ENCODE measurements at regions not wholly inside any gene's neighbourhood (a gene's known extent, or its start where the extent isn't known, plus 50 kb on each side); places are given as distances from the start of the nearest gene placed in this dataset.

DNA sequence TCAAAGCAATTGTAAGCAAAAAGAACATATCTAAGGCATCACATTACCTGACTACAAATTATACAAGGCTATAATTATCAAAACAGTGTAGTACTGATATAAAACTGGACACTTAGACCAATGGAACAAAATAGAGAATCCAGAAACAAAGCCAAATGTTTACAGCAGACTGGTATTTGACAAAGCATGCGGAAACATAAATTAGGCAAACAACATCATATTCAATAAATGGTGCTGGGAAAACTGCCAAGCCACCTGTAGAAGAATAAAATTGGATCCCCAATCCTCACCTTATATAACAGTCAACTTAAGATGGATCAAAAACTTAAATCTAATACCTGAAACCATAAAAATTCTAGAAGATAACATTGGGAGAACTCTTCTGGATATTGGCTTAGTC, 240.8 kb upstream of the POM121L12 start:
- no peak overlapping the region for H3K27ac Mint-ChIP-seq
- H3K36me3 Mint-ChIP-seq (ENCODE audit: low read depth): no peaks in the 10 kb centered on the region
- intact Hi-C loops (cut with micrococcal nuclease): no loop called here

DNA sequence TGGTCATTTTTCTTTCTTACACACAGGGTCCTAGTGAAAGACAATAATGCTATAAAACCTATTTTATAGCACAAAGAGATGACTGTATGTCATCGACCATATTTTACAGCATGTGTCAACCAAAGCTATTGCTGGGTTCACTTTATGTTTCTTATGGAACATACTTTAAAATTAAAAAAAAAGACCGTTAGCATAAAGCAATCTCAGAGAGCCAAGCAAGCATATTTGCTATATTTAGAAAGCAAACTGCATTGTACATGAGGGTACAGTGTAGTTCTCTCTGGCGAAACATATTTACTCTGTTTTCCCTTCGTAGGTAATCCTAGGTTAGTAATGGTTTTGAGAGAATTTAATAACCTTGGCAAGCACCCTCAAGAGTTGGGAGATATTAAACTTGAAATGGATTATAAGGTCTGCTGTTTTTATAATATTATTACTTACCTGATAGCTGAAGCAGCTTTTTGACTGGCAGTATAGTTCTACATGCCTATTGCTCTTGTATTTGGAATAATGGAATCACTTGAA, 244.2 kb upstream of the POM121L12 start:
- no peaks in the 10 kb centered on the region for H3K4me1 Mint-ChIP-seq (ENCODE audit: low read depth)
- DNase-seq (ENCODE audit: low spot score): no peak
- H3K9me3 Mint-ChIP-seq: peaks cover 39% of the 10 kb centered on the region
- H3K27ac Mint-ChIP-seq: no peak overlapping the region
- H3K4me3 Mint-ChIP-seq (ENCODE audit: low read depth): no peak overlapping the region
- H3K36me3 Mint-ChIP-seq (ENCODE audit: low read depth): no peaks in the 10 kb centered on the region
- intact Hi-C loops (cut with micrococcal nuclease): no loop called here
- no peaks in the 10 kb centered on the region for H3K27me3 Mint-ChIP-seq (ENCODE audit: low read depth)

More for the DNA sequence above, 240.8 kb upstream of the POM121L12 start:
- Mint-ChIP-seq H3K4me1 (ENCODE audit: low read depth) (no peaks in the 10 kb centered on the region), H3K4me3 (ENCODE audit: low read depth) (no peak overlapping the region), H3K27me3 (ENCODE audit: low read depth) (no peaks in the 10 kb centered on the region), H3K9me3 (peaks cover 44% of the 10 kb centered on the region)
- DNase-seq (ENCODE audit: low spot score): no peak

DNA sequence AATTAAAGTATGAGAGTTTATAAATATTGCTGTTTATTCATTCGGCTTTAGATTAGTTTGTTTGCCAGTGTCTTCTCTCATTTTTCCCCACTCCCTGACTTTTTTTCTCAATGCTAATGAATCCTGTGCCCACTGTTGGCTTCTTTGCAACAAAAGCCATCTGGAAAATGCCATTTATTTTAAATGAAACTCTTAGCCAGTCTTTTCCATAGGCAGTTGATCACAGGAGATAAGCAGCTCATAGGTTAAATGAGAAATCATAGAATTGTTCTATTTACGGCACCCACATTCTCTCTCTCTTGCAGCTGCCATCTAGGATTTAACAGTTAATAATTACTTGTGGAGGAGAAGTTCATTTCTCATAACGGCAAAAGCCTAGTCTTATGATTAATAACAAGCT, 249.3 kb upstream of the POM121L12 start:
- DNase-seq (ENCODE audit: low spot score): no peak
- intact Hi-C loops (cut with micrococcal nuclease): no loop called here
- H3K9me3 Mint-ChIP-seq: peaks cover 55% of the 10 kb centered on the region
- no peaks in the 10 kb centered on the region for H3K27me3 Mint-ChIP-seq (ENCODE audit: low read depth)
- H3K27ac Mint-ChIP-seq: no peak overlapping the region
- H3K4me3 Mint-ChIP-seq (ENCODE audit: low read depth): no peak overlapping the region
- H3K4me1 Mint-ChIP-seq (ENCODE audit: low read depth): no peaks in the 10 kb centered on the region
- no peaks in the 10 kb centered on the region for H3K36me3 Mint-ChIP-seq (ENCODE audit: low read depth)

DNA sequence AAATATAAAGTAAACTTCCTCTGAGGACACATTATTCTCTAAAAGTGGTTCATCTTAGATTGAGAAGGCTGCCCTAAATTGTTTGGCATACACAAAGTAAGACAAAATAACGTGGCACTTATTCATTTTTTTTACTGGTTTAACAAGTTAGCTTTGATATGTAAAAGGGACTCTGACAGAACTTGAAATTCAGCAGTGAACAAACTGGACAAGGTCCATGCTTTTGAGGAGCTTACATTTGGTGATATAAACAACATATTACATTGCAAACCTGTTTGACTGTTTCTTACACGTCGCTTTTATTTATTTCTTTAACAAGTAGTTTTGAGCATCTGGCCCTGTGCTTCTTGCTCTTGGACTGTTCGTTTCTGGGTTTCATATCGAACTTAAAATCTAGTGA, 253.1 kb upstream of the POM121L12 start:
- intact Hi-C loops (cut with micrococcal nuclease): no loop called here
- no peaks in the 10 kb centered on the region for H3K27me3 Mint-ChIP-seq (ENCODE audit: low read depth)
- H3K27ac Mint-ChIP-seq: no peak overlapping the region
- H3K4me3 Mint-ChIP-seq (ENCODE audit: low read depth): no peak overlapping the region
- H3K36me3 Mint-ChIP-seq (ENCODE audit: low read depth): no peaks in the 10 kb centered on the region
- H3K4me1 Mint-ChIP-seq (ENCODE audit: low read depth): no peaks in the 10 kb centered on the region
- DNase-seq (ENCODE audit: low spot score): no peak
- H3K9me3 Mint-ChIP-seq: peaks cover 42% of the 10 kb centered on the region

DNA sequence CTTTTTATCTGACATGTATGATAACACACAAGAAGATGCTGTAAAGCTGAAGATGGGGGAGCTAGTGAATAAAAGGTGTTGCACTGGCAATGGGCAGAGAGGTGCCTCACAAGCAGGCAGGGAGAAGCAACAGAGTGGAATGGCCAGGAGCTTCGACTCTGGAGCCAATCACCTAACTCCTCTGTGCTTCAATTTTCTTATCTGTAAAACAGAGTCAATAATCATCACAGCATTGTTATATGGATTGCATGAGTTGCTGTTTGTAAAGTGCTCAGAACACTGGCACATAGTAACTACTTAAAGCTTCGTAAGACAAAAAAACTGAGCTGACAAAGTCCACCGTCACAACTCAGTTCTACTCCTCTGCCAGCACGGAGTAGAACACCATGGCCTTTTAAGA, 254.2 kb upstream of the POM121L12 start:
- no peak for DNase-seq (ENCODE audit: low spot score)
- H3K36me3 Mint-ChIP-seq (ENCODE audit: low read depth): no peaks in the 10 kb centered on the region
- intact Hi-C loops (cut with micrococcal nuclease): no loop called here
- H3K27me3 Mint-ChIP-seq (ENCODE audit: low read depth): no peaks in the 10 kb centered on the region
- no peak overlapping the region for H3K27ac Mint-ChIP-seq
- H3K4me3 Mint-ChIP-seq (ENCODE audit: low read depth): no peak overlapping the region
- H3K4me1 Mint-ChIP-seq (ENCODE audit: low read depth): no peaks in the 10 kb centered on the region
- H3K9me3 Mint-ChIP-seq: peaks cover 50% of the 10 kb centered on the region

DNA sequence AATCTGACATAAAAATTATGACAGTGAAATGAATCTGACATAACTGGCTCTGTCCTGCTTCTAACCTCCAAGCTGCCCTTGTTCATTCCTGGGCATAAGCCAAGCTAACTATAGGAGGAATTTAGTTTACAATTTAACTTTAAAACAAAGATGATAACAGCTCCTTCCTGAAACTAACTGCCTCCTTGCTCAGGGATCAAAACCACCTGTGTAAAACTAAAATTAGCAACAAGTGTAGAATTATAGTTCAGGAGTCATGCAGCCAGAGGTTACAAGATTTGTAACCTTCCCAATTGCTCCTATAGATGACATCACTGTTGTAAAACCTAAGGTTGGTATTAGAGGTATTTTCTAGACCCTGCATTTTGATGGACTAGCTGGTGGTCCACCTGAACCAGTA, 256.4 kb upstream of the POM121L12 start:
- no peaks in the 10 kb centered on the region for H3K4me1 Mint-ChIP-seq (ENCODE audit: low read depth)
- no peak overlapping the region for H3K27ac Mint-ChIP-seq
- DNase-seq (ENCODE audit: low spot score): no peak
- H3K4me3 Mint-ChIP-seq (ENCODE audit: low read depth): no peak overlapping the region
- intact Hi-C loops (cut with micrococcal nuclease): no loop called here
- H3K27me3 Mint-ChIP-seq (ENCODE audit: low read depth): no peaks in the 10 kb centered on the region
- H3K36me3 Mint-ChIP-seq (ENCODE audit: low read depth): no peaks in the 10 kb centered on the region
- H3K9me3 Mint-ChIP-seq: peaks cover 51% of the 10 kb centered on the region

DNA sequence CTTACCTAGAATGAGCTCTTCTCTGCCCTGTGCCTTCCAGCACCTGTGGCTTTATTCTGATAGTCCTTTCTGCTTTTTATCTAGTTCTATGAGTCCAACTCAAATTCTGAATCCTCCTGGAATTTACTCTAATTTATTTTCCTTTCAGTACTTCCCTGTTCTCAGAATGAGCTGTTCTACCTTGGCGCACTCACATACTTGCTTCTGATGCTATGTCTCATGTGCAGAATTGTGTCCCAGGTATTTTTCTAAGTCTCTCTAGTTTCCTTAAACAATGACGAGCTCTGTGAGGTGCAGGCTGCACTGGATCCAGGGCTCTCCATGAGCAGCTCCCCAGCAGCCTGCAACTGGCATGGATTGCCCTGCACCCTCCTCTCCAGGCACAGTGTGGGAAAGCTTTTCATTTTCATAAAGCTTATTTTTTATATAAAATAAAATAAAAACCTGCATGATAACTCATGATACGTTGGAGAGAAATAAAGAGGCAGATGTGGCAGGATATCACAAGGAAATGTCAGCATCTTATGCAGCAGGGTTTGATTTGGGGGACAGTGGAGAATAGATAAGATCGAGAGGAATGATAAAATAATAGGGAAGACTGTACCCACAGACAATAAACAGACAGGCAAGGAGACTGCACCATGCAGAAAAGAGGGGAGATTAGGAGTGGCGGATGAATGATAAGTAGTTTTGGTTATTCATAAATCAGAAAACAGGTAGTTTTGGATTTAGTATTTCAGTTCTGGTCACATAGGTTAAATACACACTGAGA, 258.2 kb upstream of the POM121L12 start:
- no peak overlapping the region for H3K27ac Mint-ChIP-seq
- DNase-seq (ENCODE audit: low spot score): no peak
- H3K4me1 Mint-ChIP-seq (ENCODE audit: low read depth): no peaks in the 10 kb centered on the region
- H3K36me3 Mint-ChIP-seq (ENCODE audit: low read depth): no peaks in the 10 kb centered on the region
- no peak overlapping the region for H3K4me3 Mint-ChIP-seq (ENCODE audit: low read depth)
- no peaks in the 10 kb centered on the region for H3K27me3 Mint-ChIP-seq (ENCODE audit: low read depth)
- intact Hi-C loops (cut with micrococcal nuclease): no loop called here
- peaks cover 42% of the 10 kb centered on the region for H3K9me3 Mint-ChIP-seq

DNA sequence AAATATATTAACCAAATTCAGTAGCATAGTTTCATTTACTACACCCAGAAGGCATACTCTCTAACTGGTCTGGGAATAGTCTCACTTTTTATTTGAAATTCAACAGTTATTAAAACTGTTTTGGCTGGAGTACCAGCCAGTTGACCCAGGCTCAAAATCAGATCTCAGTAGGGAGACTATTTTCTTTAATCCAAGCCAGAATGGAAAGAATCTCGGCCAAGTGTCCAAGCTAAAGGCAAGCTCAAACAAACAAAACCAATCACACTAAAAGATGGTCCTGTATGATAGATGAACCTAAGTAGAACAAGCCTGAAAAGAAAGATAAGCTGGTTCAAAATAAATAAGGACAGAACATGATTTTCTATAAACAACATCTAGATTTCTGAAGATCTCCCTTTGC, 259.6 kb upstream of the POM121L12 start:
- no peak overlapping the region for H3K27ac Mint-ChIP-seq

DNA sequence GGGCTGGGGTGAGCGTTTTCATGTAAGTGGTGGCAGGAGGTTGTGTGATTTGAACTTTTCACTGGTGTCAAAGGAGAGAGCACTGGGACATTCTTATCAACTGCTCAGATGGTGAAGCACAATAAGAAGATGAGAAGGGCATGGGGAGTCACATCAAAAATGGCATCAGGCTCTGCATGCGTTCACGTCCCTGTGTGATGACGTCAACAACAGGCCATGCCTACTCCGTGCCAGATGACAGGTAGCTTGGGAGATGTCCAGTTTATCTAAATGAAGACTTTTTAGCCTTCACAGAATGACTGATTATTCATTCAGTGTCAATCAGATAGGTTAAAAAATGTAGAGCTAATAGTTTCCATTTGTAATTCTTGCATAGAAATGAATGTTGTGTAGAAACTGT, 264.3 kb upstream of the POM121L12 start:
- DNase-seq (ENCODE audit: low spot score): no peak
- Mint-ChIP-seq H3K27ac (no peak overlapping the region), H3K9me3 (peaks cover 28% of the 10 kb centered on the region), H3K4me1 (ENCODE audit: low read depth) (no peaks in the 10 kb centered on the region), H3K27me3 (ENCODE audit: low read depth) (no peaks in the 10 kb centered on the region), H3K36me3 (ENCODE audit: low read depth) (no peaks in the 10 kb centered on the region), H3K4me3 (ENCODE audit: low read depth) (no peak overlapping the region)
- intact Hi-C loops (cut with micrococcal nuclease): no loop called here

More for the DNA sequence above, 259.6 kb upstream of the POM121L12 start:
- intact Hi-C loops (cut with micrococcal nuclease): no loop called here
- Mint-ChIP-seq H3K9me3 (peaks cover 39% of the 10 kb centered on the region), H3K27me3 (ENCODE audit: low read depth) (no peaks in the 10 kb centered on the region), H3K4me1 (ENCODE audit: low read depth) (no peaks in the 10 kb centered on the region), H3K4me3 (ENCODE audit: low read depth) (no peak overlapping the region), H3K36me3 (ENCODE audit: low read depth) (no peaks in the 10 kb centered on the region)
- DNase-seq (ENCODE audit: low spot score): no peak

DNA sequence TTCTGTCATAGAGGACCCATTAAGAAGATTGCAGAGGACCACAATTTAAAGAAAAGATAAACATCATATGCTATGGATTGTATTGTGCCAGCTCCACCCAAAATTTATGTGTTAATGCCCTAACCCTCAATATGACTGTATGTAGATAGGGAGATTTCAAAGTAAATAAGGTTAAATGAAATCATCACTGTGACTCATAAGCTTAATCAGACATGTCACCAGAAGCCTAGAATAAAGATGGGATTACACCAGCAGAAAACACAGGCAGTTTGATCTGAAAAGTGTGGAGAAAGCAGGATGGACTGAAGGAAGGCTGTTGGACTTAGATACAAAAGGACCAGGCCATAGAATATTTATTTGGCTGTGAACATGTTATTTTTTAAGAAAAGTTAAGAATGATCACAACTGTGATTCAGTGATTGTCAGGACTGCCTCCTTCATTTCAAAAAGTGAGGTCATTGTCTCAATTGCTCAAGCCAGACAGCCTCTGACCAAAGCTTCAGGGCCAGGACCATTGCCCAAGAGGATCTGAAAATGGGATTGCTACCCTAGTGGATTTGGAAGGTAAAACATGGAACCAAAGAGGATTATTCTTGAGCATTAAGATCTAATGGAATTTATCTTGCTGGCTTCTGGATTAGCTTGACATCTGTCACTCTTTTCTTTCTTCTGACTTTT, 270.8 kb upstream of the POM121L12 start:
- Mint-ChIP-seq H3K27ac (no peak overlapping the region), H3K4me3 (ENCODE audit: low read depth) (no peak overlapping the region), H3K27me3 (ENCODE audit: low read depth) (no peaks in the 10 kb centered on the region), H3K36me3 (ENCODE audit: low read depth) (no peaks in the 10 kb centered on the region), H3K9me3 (peaks cover 37% of the 10 kb centered on the region), H3K4me1 (ENCODE audit: low read depth) (no peaks in the 10 kb centered on the region)
- intact Hi-C loops (cut with micrococcal nuclease): no loop called here
- DNase-seq (ENCODE audit: low spot score): no peak

DNA sequence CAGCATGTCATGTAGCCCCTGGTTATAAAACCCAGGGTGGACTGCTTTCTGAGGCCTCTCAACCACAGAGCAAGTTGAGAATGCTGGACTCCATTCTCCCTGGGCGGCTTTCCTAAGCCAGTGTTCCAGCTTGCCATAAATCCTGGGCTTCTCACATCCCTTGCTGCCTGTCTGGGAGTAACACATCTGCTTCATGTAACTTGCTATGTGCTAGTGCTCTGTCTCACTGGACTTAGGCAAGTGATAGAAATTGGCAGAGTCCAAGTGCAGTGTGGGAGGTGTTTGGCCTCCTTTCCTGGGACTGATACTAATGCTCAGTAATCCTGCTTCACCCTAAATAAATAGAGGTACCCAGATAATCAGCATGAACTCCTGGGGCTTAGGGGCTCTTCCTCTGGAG, 277.1 kb upstream of the POM121L12 start:
- intact Hi-C loops (cut with micrococcal nuclease): no loop called here
- Mint-ChIP-seq H3K36me3 (ENCODE audit: low read depth) (no peaks in the 10 kb centered on the region), H3K9me3 (peaks cover 45% of the 10 kb centered on the region), H3K27ac (no peak overlapping the region), H3K27me3 (ENCODE audit: low read depth) (no peaks in the 10 kb centered on the region), H3K4me1 (ENCODE audit: low read depth) (no peaks in the 10 kb centered on the region), H3K4me3 (ENCODE audit: low read depth) (no peak overlapping the region)
- DNase-seq (ENCODE audit: low spot score): no peak

DNA sequence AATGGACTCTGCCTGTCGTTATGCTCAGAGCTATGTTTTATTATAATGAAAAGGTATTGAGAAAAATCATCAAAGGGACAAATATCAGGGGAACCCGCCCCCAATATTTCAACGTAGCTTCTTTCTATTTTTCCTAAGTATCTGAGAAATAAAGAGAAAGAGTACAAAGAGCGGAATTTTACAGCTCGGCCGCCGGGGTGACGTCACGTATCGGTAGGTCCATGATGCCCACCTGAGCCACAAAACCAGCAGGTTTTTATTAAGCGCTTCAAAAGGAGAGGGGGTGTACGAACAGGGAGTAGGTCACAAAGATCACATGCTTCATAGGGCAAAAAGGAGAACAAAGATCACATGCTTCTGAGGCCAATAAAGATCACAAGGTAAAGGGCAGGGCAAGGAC, 281.6 kb upstream of the POM121L12 start:
- H3K27ac Mint-ChIP-seq: no peak overlapping the region
- H3K36me3 Mint-ChIP-seq (ENCODE audit: low read depth): no peaks in the 10 kb centered on the region
- no peak overlapping the region for H3K4me3 Mint-ChIP-seq (ENCODE audit: low read depth)
- H3K4me1 Mint-ChIP-seq (ENCODE audit: low read depth): no peaks in the 10 kb centered on the region
- H3K9me3 Mint-ChIP-seq: peaks cover 48% of the 10 kb centered on the region
- no peak for DNase-seq (ENCODE audit: low spot score)
- H3K27me3 Mint-ChIP-seq (ENCODE audit: low read depth): no peaks in the 10 kb centered on the region
- intact Hi-C loops (cut with micrococcal nuclease): no loop called here

DNA sequence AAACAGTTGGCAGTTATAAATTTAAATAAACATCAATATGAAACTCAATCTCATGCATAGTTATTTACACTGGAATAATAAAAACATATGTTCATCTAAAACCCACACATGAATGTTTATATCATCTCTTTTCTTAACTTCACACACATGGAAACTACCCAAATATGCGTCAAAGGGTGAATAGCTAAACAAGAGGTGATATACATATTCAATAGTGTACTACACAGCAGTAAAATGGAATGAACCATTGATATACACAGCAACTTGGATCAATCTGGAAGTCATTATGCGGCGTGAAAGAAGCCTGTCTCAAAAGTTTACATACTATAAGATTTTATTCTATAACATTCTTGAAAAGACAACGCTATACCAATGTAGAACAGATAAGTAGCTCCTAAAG, 282.5 kb upstream of the POM121L12 start:
- Mint-ChIP-seq H3K4me3 (ENCODE audit: low read depth) (no peak overlapping the region), H3K27ac (no peak overlapping the region), H3K9me3 (peaks cover 51% of the 10 kb centered on the region), H3K4me1 (ENCODE audit: low read depth) (no peaks in the 10 kb centered on the region), H3K36me3 (ENCODE audit: low read depth) (no peaks in the 10 kb centered on the region), H3K27me3 (ENCODE audit: low read depth) (no peaks in the 10 kb centered on the region)
- intact Hi-C loops (cut with micrococcal nuclease): no loop called here
- no peak for DNase-seq (ENCODE audit: low spot score)

All from activated T-helper 2 cell treated with anti-CD3 and anti-CD28 coated beads, Interferon-gamma antibody, Interleukin-2, Interleukin-4, amounts not matched to agents 10 μg/mL and 5 μg/mL and 100 μg/mL, durations not matched to agents 14 hours and 24 hours and 36 hours (primary cell).